ENCODE measurements at regions not wholly inside any gene's neighbourhood (a gene's known extent, or its start where the extent isn't known, plus 50 kb on each side); places are given as distances from the start of the nearest gene placed in this dataset.

GRCh38 chr13:64551755-64552154 lies 2678.4 kb downstream of the PCDH9 start:
- DNase-seq (peak; percentile 62), ATAC-seq (ENCODE audit: low read depth) (no peak)
- no peaks in the 10 kb centered on the region for H3K9me3 ChIP-seq (ENCODE audit: control insufficient read depth, insufficient read depth, low read length)
- BruUV-seq (replicated peaks): no TSS peak
- H3K18ac ChIP-seq (ENCODE audit: low read depth, low read length): no peak overlapping the region
- no peak overlapping the region for H2BK120ac ChIP-seq (ENCODE audit: low read depth, low read length)
- H4K5ac ChIP-seq (ENCODE audit: low read depth, low read length): no peak overlapping the region
- no peak overlapping the region for H3K4ac ChIP-seq (ENCODE audit: low read depth, low read length)
- H2AK9ac ChIP-seq (replicated peaks; ENCODE audit: low read depth, low read length, poor library complexity): no peak overlapping the region
- H2BK15ac ChIP-seq (ENCODE audit: low read depth, low read length): no peak overlapping the region
- no peak overlapping the region for H2BK5ac ChIP-seq (ENCODE audit: low read depth, low read length, poor library complexity, severe bottlenecking)
- no peak overlapping the region for H2BK20ac ChIP-seq (ENCODE audit: low read depth, low read length)
- no peaks in the 10 kb centered on the region for H3K36me3 ChIP-seq (ENCODE audit: control insufficient read depth, insufficient read depth, low read length)
- H3K9ac ChIP-seq (ENCODE audit: low read depth, low read length): no peak overlapping the region
- WGBS, 2 experiments (ENCODE audit: extremely low coverage in 2 of 2, insufficient read length in 1 of 2): no CpG with 5 or more reads among the region's 1 CpG
- no peak overlapping the region for H3K14ac ChIP-seq (replicated peaks; ENCODE audit: low read depth, low read length)
- H3K27me3 ChIP-seq (ENCODE audit: control insufficient read depth, insufficient read depth, low read length): no peaks in the 10 kb centered on the region
- no peak overlapping the region for H3K23ac ChIP-seq (ENCODE audit: low read depth, low read length)
- no peak overlapping the region for H3K27ac ChIP-seq (ENCODE audit: insufficient read depth, low read length)
- H3K56ac ChIP-seq (ENCODE audit: extremely low read depth, insufficient read depth, low read length): no peak overlapping the region
- no peaks in the 10 kb centered on the region for H3K4me1 ChIP-seq (ENCODE audit: control insufficient read depth, insufficient read depth, low read length)
- H3K4me3 ChIP-seq (ENCODE audit: insufficient read depth, low read depth, low read length): no peak overlapping the region
- no peak overlapping the region for H2AFZ ChIP-seq (replicated peaks; ENCODE audit: low read length, poor library complexity)
- POLR2A ChIA-PET (ENCODE audit: unreplicated experiment): no interaction called here
- CTCF ChIA-PET: interaction anchor here (0.5 kb wide), 1 partner anchor 461 kb away, joined by 5 read pairs; no protein-coding TSS in a partner anchor
- no peak overlapping the region for H2AK5ac ChIP-seq (ENCODE audit: low read depth, low read length)
- in situ Hi-C loops (cut with MboI; ENCODE audit: low sequenced_read_pairs) (no loop called here), dilution Hi-C loops (cut with HindIII; ENCODE audit: low sequenced_read_pairs, unreplicated experiment) (no loop called here), intact Hi-C loops (cut with micrococcal nuclease) (no loop called here)
- H3K9me1 ChIP-seq (ENCODE audit: insufficient read depth, low read length): no peaks in the 10 kb centered on the region
- no peaks in the 10 kb centered on the region for H3K79me1 ChIP-seq (ENCODE audit: low read depth in 1 of 2, low read length in 2 of 2)
- no peak overlapping the region for H3K4me2 ChIP-seq (ENCODE audit: low read depth, low read length)
- H4K91ac ChIP-seq (ENCODE audit: insufficient read depth, low read depth, low read length): no peak overlapping the region
- H4K8ac ChIP-seq (ENCODE audit: low read depth in 2 of 2, low read length in 2 of 2): no peak overlapping the region
- TF ChIP-seq CEBPB (IDR thresholded peaks at IDR 0.05; ENCODE audit: low read depth, low read length) (0 out of 2 replicates have a peak, but pooled peaks have one; percentile 9), RAD21 (IDR thresholded peaks at IDR 0.05; ENCODE audit: low read length) (no peak)
- no peaks in the 10 kb centered on the region for H4K20me1 ChIP-seq (ENCODE audit: insufficient read depth, low read length)
